Ovary (tissue), 7 donors: ENCODE measurements at regions not wholly inside any gene's neighbourhood (a gene's known extent, or its start where the extent isn't known, plus 50 kb on each side); places are given as distances from the start of the nearest gene placed in this dataset.
"Not testable (repeated sequence)": the region's sequence is repeated elsewhere in the genome, so short reads cannot be mapped to it uniquely, and the experiment has no call there.

Experiments used
- DNase-seq, 5 donors: peaks; one replicate each; pipeline ENCODE4 v3.0.0-alpha.2; 2019 to 2020
- H3K27ac ChIP-seq, 2 donors: fragments of 200-600 bp; one replicate each; pipeline versions ENCODE4 v1.5.1 to v1.8.0; 2019 to 2022
- H3K27me3 ChIP-seq: fragments of 200-600 bp; one replicate; pipeline ENCODE4 v1.8.0; 2022
- H3K36me3 ChIP-seq: fragments of 200-600 bp; sonication (generic); one replicate; pipeline ENCODE4 v1.5.1; 2019
- H3K4me1 ChIP-seq: one replicate; pipeline ENCODE4 v1.8.1; 2013; ENCODE audit warnings: mild to moderate bottlenecking, moderate library complexity; ENCODE audit not compliant: insufficient read depth
- H3K4me3 ChIP-seq: fragments of 200-600 bp; sonication (generic); one replicate; pipeline ENCODE4 v1.5.1; 2017
- H3K9me3 ChIP-seq, 2 donors: fragments of 200-600 bp in 1 of 2; sonication (generic) in 1 of 2; one replicate each; pipeline versions ENCODE4 v1.5.1 to v1.8.1; 2013 to 2019; ENCODE audit warnings: mild to moderate bottlenecking in 1 of 2, moderate library complexity in 1 of 2
- CTCF ChIP-seq, 3 donors: fragments of 450-650 bp in 2 of 3; fragments of 200-600 bp in 1 of 3; IDR thresholded peaks; one replicate each; pipeline versions ENCODE4 v1.5.1 to v1.8.0; 2016 to 2022; ENCODE audit warnings: antibody characterized with exemption in 3 of 3, mild to moderate bottlenecking in 1 of 3
- EP300 ChIP-seq: sonication (generic); formaldehyde crosslinking; IDR thresholded peaks from one replicate; pipeline ENCODE4 v1.6.1; 2017; ENCODE audit warnings: antibody characterized with exemption
- POLR2A ChIP-seq: fragments of 450-650 bp; IDR thresholded peaks from one replicate; pipeline ENCODE4 v1.6.1; 2017; ENCODE audit warnings: antibody characterized with exemption, mild to moderate bottlenecking, moderate library complexity
- WGBS, 3 donors: extraction: QIAGEN DNeasy Blood & Tissue Kit in 1 of 3; methylation state at CpG; one replicate each; pipeline versions ENCODE4 v1.1.5 to v1.1.7; 2013 to 2017; 5-methylcytosine and 5-hydroxymethylcytosine counted together
- intact Hi-C, 4 donors: fragments of 100-400 bp; cut with DNase I; formaldehyde crosslinking; loops; one replicate each; pipeline versions ENCODE4 v1.11.0 to v1.15.1; 2022 to 2023
- donor health status: DM: no; HTN: no; CAD: no; lungs with moderate emphysema.
- donor health status: DM: no; HTN: no; CAD: no.
- donor health status: Bipolar disorder and iron deficiency.
- donor health status: DM: no; HTN: no; CAD: no.
- donor health status: DM: yes; HTN: yes; CAD: no.

GRCh38 chr3:104947943-104948342, 418.8 kb upstream of the ALCAM start:
- Histone ChIP-seq H3K9me3 (no peaks in the 10 kb centered on the region), H3K36me3 (no peaks in the 10 kb centered on the region), H3K27me3 (no peaks in the 10 kb centered on the region), H3K4me3 (no peak overlapping the region), H3K4me1 (no peaks in the 10 kb centered on the region), H3K27ac (no peak overlapping the region)
- 5 to 37% (median 16%) methylated on average over 3 of the region's 3 CpGs for WGBS, 3 donors
- TF ChIP-seq CTCF (IDR thresholded peaks at IDR 0.05) (no peak), EP300 (no peak), POLR2A (no peak)
- intact Hi-C loops = no loop called here
- no peak for DNase-seq

- DNase-seq, intact Hi-C loops, H3K4me3 ChIP-seq, H3K36me3 ChIP-seq, H3K27ac ChIP-seq, H3K27me3 ChIP-seq, H3K9me3 ChIP-seq, H3K4me1 ChIP-seq: not testable (repeated sequence)
- 80 to 95% (median 87%) methylated on average over 4 of the region's 4 CpGs for WGBS, 3 donors
These were observed 416.9 kb upstream of the ALCAM start for GRCh38 chr3:104949810-104950209.

- Histone ChIP-seq H3K9me3 (no peaks in the 10 kb centered on the region), H3K27me3 (no peaks in the 10 kb centered on the region), H3K4me3 (no peak overlapping the region), H3K36me3 (no peaks in the 10 kb centered on the region), H3K27ac (no peak overlapping the region), H3K4me1 (no peaks in the 10 kb centered on the region)
- WGBS, 3 donors = 88 to 93% (median 91%) methylated on average over 2 of the region's 2 CpGs
- DNase-seq = no peak
- intact Hi-C loops = no loop called here
- no peak for TF ChIP-seq EP300
- no peak for TF ChIP-seq POLR2A
- TF ChIP-seq CTCF (IDR thresholded peaks at IDR 0.05) = no peak
These were observed 415.3 kb upstream of the ALCAM start for GRCh38 chr3:104951426-104951825.

- no peak overlapping the region for H3K4me3 ChIP-seq
- no peak overlapping the region for H3K27ac ChIP-seq
- H3K27me3 ChIP-seq = no peaks in the 10 kb centered on the region
- WGBS, 3 donors = 74 to 82% (median 79%) methylated on average over 2 of the region's 2 CpGs
- intact Hi-C loops = no loop called here
- no peak for TF ChIP-seq CTCF (IDR thresholded peaks at IDR 0.05)
- no peak for TF ChIP-seq EP300
- TF ChIP-seq POLR2A = no peak
- H3K9me3 ChIP-seq = no peaks in the 10 kb centered on the region
- no peaks in the 10 kb centered on the region for H3K36me3 ChIP-seq
- no peaks in the 10 kb centered on the region for H3K4me1 ChIP-seq
- no peak for DNase-seq
These were observed 414.4 kb upstream of the ALCAM start for GRCh38 chr3:104952146-104952972.

- TF ChIP-seq EP300 (no peak), CTCF (IDR thresholded peaks at IDR 0.05) (no peak), POLR2A (no peak)
- Histone ChIP-seq H3K27ac (no peak overlapping the region), H3K4me1 (no peaks in the 10 kb centered on the region), H3K36me3 (no peaks in the 10 kb centered on the region), H3K27me3 (no peaks in the 10 kb centered on the region), H3K4me3 (no peak overlapping the region), H3K9me3 (no peaks in the 10 kb centered on the region)
- intact Hi-C loops = no loop called here
- no peak for DNase-seq
- WGBS, 3 donors = 96 to 98% (median 98%) methylated on average over 25 of the region's 25 CpGs
These were observed 409.9 kb upstream of the ALCAM start for GRCh38 chr3:104956620-104957345.
